ENCODE measurements at regions not wholly inside any gene's neighbourhood (a gene's known extent, or its start where the extent isn't known, plus 50 kb on each side); places are given as distances from the start of the nearest gene placed in this dataset.

GRCh38 chr9:115653171-115653606, 500.4 kb upstream of the PAPPA start:
- TF ChIP-seq NR3C1 (CRISPR knock-in tag; conservative IDR thresholded peaks at IDR 0.05; ENCODE audit: low read depth) (no peak), CBFB (CRISPR knock-in tag; IDR thresholded peaks at IDR 0.05; ENCODE audit: low read depth) (no peak), CREB1 (CRISPR knock-in tag; IDR thresholded peaks at IDR 0.05) (no peak), ESRRA (CRISPR knock-in tag; IDR thresholded peaks at IDR 0.05; ENCODE audit: borderline replicate concordance) (no peak)
